NB4 (cell line): ENCODE measurements at regions not wholly inside any gene's neighbourhood (a gene's known extent, or its start where the extent isn't known, plus 50 kb on each side); places are given as distances from the start of the nearest gene placed in this dataset.
"Not testable (repeated sequence)": the region's sequence is repeated elsewhere in the genome, so short reads cannot be mapped to it uniquely, and the experiment has no call there.

ENCODE experiments used
- DNase-seq: peaks from one replicate; pipeline ENCODE4 v3.0.0; 2010; ENCODE audit warnings: low read depth
- H3K4me3 ChIP-seq: one replicate; pipeline ENCODE4 v1.5.1; 2011; ENCODE audit warnings: mild to moderate bottlenecking, low read depth, low read length, moderate library complexity
- MYC ChIP-seq: IDR thresholded peaks from 2 replicates; pipeline ENCODE4 v1.6.1; 2011; ENCODE audit warnings: low read depth, low read length
- POLR2A ChIP-seq: IDR thresholded peaks from 2 replicates; pipeline ENCODE4 v1.6.1; 2011; ENCODE audit warnings: mild to moderate bottlenecking; ENCODE audit not compliant: insufficient read length; ENCODE audit errors: extremely low read depth
- TF ChIP-seq, protein P1 (sequence below): IDR thresholded peaks from one replicate; pipeline ENCODE4 v1.5.1; 2012; ENCODE audit warnings: low read depth, low read length
- TF ChIP-seq, protein P2 (sequence below): IDR thresholded peaks from 2 replicates; pipeline ENCODE4 v1.6.1; 2011; ENCODE audit warnings: low read depth, low read length

DNA sequence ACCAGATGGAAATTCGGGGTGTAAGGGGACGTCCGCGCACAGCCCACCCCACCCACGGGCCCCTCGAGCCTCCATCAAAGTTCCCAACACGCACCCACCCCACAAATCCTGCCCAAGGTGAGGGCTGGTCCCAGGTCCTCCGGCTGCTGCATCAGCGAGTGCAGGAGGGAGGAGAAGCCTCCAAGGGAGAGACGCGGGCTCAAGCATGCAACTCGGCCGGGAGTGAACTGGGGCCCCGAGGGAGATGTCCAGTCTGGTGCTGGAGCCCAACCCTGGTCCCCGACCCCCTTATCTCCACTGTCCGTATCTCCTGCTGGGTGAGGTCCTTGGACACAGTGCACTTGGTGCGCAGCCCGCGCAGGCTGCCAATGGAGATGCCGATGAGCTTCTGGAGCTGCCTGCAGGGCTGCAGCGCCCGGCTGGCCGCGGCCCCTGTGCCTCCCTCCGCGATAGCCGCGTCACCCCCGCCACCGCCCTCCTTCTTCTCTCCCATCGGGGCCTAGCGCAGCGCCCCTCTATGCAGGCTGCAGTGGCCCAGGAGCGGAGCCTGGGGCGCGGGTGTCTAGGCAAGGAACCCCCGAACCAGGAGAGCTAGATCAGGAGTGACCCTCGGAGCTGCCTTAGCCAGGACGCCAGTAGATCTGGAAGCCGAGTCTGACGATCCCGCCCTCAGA, 489.2 kb downstream of the ZNF33B start:
- H3K4me3 ChIP-seq, result no peak overlapping the region
- TF ChIP-seq POLR2A, result no peak
- TF ChIP-seq, protein P1, sequence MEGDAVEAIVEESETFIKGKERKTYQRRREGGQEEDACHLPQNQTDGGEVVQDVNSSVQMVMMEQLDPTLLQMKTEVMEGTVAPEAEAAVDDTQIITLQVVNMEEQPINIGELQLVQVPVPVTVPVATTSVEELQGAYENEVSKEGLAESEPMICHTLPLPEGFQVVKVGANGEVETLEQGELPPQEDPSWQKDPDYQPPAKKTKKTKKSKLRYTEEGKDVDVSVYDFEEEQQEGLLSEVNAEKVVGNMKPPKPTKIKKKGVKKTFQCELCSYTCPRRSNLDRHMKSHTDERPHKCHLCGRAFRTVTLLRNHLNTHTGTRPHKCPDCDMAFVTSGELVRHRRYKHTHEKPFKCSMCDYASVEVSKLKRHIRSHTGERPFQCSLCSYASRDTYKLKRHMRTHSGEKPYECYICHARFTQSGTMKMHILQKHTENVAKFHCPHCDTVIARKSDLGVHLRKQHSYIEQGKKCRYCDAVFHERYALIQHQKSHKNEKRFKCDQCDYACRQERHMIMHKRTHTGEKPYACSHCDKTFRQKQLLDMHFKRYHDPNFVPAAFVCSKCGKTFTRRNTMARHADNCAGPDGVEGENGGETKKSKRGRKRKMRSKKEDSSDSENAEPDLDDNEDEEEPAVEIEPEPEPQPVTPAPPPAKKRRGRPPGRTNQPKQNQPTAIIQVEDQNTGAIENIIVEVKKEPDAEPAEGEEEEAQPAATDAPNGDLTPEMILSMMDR, result no peak
- TF ChIP-seq, protein P2, sequence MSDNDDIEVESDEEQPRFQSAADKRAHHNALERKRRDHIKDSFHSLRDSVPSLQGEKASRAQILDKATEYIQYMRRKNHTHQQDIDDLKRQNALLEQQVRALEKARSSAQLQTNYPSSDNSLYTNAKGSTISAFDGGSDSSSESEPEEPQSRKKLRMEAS, result no peak
- TF ChIP-seq MYC, result no peak
- no peak for DNase-seq

DNA sequence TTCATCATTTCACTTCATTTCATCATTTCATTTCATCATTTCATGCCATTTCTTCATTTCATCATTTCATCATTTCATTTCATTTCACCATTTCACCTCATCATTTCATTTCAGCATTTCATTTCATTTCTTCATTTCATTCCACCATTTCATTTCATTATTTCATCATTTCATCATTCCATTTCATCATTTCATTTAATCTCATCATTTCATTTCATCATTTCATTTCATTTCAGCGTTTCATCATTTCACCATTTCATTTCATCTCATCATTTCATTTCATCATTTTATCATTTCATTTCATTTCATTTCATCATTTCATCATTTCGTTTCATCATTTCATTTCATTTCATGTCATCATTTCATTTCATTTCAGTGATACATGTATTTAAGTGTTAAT, 492.2 kb downstream of the ZNF33B start:
- not testable (repeated sequence) for DNase-seq, H3K4me3 ChIP-seq

DNA sequence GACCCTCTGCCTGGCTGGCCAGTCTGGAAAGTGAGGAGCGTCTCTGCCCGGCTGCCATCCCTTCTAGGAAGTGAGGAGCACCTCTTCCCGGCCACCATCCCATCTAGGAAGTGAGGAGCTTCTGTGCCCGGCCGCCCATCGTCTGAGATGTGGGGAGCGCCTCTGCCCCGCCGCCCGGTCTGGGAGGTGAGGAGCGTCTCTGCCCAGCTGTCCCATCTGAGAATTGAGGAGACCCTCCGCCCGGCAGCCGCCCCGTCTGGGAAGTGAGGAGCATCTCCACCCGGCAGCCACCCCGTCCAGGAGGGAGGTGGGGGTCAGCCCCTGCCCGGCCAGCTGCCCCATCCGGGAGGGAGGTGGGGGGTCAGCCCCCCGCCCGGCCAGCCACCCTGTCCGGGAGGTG, 500.3 kb downstream of the ZNF33B start:
- not testable (repeated sequence) for H3K4me3 ChIP-seq, DNase-seq

DNA sequence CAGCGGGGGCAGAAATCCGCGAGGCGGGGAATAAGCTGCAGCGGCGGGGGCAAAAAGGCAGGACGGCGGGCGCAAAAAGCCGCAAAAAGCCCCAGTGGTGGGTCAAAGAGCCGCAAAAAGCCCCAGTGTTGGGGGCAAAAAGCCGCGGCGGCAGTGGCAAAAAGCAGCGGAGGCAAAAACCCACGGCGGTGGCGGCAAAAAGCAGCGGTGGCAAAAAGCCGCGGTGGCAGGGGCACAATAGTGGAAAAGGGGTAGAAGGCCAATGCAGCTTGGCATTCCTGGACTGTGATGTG, 525.3 kb downstream of the ZNF33B start:
- DNase-seq, result no peak
- TF ChIP-seq, protein P1, result no peak
- TF ChIP-seq, protein P2, result no peak
- TF ChIP-seq POLR2A (no peak), MYC (no peak)
- no peak overlapping the region for H3K4me3 ChIP-seq

DNA sequence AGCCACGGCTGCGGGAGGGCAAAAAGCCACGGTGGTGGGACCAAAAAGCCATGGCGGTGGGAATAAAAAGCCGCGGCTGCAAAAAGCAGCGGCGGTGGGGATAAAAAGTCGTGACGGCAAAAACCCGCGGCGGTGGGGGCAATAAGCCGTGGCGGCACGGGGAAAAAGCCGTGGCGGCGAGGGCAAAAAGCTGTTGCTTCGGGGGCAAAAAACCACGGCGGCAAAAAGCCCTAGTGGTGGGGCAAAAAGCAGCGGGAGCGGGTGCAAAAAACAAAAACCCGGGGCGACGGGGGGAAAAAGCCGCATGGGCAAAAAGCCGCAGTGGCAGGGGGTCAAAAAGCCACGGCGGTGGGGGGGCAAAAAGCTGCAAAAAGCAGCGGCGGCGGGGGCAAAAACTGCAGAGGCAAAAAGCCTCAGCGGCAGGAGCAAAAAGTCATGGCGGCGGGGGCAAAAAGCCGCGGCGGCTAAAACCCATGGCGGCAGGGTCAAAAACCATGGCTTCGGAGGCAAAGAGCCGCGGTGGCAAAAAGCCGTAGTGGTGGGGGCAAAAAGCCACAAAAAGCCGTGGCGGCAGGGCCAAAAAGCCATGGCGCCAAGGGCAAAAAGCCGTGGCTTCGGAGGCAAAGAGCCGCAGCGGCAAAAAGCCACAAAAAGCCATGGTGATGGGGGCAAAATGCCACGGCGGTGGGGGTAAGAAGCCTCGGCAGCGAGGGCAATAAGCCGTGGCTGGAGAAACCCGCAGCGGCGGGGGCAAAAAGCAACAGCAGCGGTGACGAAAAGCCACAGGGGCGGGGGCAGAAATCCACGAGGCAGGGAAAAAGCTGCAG, 525.8 kb downstream of the ZNF33B start:
- H3K4me3 ChIP-seq, result no peak overlapping the region
- TF ChIP-seq, protein P2, result no peak
- TF ChIP-seq POLR2A, result no peak
- no peak for TF ChIP-seq MYC
- TF ChIP-seq, protein P1, result no peak
- no peak for DNase-seq

DNA sequence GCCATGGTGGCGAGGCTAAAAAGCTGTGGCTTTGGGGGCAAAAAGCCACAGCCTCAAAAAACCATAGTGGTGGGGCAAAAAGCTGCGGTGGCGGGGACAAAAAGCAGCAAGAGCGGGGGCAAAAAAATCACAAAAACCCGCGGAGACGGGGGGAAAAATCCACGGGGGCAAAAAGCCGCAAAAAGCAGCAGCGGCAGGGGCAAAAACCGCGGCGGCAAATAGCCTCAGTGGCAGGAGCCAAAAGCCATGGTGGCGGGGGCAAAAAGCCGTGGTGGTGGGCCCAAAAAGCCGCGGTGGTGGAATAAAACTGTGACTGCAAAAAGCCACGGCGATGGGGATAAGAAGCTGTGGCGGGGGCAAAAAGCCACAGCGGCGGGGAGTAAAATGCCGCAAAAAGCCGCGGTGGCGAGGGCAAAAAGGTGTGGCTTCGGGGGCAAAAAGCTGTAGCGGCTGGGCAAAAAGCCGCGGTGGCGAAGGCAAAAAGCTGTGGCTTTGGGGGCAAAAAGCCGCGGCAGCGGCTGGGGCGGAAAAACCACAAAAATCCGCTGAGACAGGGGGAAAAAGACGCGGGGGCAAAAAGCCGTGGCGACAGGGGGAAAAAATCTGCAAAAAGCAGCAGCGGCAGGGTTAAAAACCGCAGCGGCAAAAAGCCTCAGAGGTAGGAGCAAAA, 526.6 kb downstream of the ZNF33B start:
- TF ChIP-seq, protein P1, result no peak
- TF ChIP-seq, protein P2, result no peak
- TF ChIP-seq MYC (no peak), POLR2A (no peak)
- DNase-seq, result no peak
- H3K4me3 ChIP-seq, result no peak overlapping the region
